VCaP (cell line): ENCODE measurements at regions not wholly inside any gene's neighbourhood (a gene's known extent, or its start where the extent isn't known, plus 50 kb on each side); places are given as distances from the start of the nearest gene placed in this dataset.

Experiments
- H3K27ac ChIP-seq: fragments of 450-650 bp; 2 replicates; pipeline ENCODE4 v1.5.1; 2017
- TF ChIP-seq, protein P1 (sequence below): fragments of 450-650 bp; conservative IDR thresholded peaks from 2 replicates; pipeline ENCODE4 v1.5.1; 2017; ENCODE audit warnings: mild to moderate bottlenecking, moderate library complexity

DNA sequence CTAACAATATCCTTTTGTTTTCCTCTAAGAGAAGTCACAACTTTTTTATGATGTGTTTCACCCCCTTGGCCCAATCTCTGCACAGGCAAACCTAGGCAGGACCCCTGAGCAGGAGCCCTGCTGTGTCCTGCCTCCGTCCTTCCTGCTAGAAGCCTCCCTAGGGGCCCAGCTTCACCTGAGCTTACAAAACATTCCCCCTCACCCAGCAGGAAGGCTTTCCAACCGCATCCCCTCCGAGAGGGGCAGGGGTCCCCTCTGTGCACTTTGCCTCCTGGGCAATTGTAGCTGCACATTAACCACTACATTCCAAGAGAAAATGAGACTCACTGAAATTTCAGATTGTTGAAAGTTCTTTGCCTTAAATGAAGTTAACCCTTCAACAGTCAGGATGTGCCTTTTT lies 176.2 kb downstream of the IRX2 start:
- TF ChIP-seq, protein P1, sequence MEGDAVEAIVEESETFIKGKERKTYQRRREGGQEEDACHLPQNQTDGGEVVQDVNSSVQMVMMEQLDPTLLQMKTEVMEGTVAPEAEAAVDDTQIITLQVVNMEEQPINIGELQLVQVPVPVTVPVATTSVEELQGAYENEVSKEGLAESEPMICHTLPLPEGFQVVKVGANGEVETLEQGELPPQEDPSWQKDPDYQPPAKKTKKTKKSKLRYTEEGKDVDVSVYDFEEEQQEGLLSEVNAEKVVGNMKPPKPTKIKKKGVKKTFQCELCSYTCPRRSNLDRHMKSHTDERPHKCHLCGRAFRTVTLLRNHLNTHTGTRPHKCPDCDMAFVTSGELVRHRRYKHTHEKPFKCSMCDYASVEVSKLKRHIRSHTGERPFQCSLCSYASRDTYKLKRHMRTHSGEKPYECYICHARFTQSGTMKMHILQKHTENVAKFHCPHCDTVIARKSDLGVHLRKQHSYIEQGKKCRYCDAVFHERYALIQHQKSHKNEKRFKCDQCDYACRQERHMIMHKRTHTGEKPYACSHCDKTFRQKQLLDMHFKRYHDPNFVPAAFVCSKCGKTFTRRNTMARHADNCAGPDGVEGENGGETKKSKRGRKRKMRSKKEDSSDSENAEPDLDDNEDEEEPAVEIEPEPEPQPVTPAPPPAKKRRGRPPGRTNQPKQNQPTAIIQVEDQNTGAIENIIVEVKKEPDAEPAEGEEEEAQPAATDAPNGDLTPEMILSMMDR, result no peak
- no peak overlapping the region for H3K27ac ChIP-seq

DNA sequence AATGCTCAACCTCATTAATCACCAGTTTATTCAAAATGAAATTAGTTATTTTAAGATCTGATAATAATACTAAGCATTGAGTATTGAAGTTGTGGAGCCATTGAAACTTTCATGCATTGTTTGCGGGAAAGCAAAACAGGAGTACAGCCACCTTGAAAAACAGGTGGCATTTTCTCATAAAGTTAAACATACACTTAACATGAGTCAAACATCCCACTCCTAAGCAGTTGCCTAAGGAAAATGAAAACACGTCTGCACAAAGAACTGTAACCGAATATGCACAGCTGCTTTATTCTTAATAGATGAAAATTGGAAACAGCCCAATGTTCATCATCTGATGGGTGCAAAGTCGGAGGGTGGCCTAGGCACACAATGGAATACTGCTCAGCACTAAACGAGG lies 177.3 kb downstream of the IRX2 start:
- H3K27ac ChIP-seq, result no peak overlapping the region
- TF ChIP-seq, protein P1, result no peak

DNA sequence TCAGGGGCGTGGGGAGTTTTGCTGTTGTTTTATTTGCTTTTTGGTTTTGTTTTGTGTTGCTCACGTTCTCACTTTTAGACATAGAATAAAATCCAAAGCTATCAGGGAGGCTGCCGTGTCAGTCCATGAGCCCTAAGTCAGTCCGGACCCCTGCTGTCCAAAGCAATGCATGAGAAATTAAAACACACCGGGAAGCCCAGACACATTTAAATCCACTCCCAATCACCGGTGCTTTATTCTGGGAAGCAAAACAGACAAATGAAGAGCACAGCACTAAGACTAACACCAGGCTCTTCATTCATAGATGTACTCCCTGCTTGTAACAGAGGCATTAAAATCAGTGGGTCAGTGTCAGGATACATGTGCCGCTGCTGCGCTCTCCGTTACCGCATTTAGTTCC lies 180.9 kb downstream of the IRX2 start:
- no peak overlapping the region for H3K27ac ChIP-seq
- TF ChIP-seq, protein P1, result no peak

DNA sequence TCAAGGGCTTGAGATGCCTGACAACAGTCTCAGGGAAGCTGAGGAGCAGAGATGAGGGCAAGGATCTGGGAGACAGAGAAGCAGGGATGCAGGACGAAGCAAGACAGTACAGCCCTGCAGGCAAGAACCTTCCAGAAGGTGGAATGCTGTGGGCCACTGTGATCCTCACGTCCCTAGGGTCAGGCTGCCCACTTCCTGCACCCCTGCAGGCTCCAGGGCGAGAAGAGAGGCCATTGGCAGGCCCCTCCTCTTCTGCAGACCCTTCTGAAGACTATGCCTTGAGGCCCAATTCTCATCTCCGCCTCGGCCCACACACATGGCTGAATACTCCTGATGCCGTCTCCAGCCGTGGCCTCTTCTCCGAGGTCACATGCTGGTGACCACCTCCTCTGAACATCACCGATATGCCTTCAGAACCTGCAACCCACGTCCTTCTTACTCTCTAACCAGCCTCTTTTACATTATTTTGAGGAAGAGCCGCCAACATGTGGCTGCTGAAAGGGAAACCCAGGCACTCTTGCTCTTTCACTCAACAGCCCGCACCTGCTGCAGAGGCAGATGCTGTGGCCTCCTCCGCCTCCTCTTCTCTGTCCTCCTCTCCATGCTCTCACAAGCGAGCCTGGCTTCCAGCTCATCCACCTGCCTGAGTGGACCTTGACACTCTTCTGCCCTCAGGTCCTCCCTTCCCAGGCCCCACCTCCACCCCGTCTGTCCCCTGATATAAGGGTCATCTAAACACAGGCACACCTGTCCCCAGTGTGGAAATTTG lies 181.5 kb downstream of the IRX2 start:
- H3K27ac ChIP-seq, result no peak overlapping the region
- TF ChIP-seq, protein P1, result no peak

DNA sequence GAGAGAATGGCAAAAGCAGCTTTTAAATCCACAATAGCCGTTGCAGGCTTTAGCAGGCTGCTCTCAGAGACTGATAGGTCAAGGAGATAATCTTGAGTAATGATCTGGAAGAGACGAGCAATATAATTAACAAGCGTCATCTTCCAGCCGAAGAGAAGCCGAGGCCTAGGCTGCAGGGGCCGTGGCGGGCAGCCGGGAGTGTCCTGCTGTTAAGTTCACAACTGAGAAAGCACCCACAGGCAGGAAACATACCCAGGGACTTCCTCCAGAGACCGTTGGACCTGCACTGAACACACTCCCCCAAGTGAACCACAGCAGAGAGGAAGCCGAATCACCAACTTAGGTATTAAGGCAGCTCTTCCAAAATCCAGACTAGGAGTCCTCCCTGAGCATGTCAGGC lies 182.3 kb downstream of the IRX2 start:
- H3K27ac ChIP-seq, result no peak overlapping the region
- TF ChIP-seq, protein P1, result no peak

DNA sequence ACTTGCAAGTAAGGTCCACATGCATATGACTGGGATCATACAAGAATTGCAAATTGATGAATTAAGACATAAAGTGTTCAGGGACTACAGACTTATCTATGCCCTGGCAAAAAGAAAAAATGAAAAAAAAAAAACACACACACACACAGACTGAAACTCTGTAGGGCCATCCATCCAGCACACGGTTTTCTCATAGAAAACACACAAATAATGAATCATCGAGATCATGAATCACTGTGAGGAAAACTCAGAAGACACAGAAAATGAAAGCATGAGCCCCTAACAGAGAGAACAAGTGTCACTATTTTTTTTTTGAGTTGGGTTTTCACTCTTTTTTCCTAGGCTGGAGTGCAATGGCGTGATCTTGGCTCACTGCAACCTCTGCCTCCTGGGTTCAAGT lies 185.2 kb downstream of the IRX2 start:
- TF ChIP-seq, protein P1, result no peak
- H3K27ac ChIP-seq, result no peak overlapping the region

DNA sequence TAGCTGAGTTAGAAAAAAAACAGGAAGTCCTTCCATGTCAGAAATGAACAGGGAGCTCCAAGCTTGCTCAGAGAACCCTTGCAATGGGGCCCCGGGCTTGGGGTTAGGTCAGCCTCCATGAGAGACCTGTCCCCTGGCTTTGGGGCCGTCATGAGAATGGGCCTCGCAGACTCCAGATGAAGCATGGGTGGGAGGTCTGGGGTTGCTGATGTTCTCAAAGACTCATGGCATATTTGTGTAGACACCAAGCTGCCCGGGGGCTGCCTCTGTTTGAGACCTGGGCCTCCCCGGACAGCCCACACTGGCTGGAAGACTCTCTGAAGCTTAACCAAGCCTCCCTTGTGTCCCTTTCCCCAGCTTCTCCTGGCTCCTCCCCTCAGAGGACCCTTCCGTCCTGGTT lies 186.3 kb downstream of the IRX2 start:
- TF ChIP-seq, protein P1, result no peak
- H3K27ac ChIP-seq, result no peak overlapping the region
